GM23248 (cell line): ENCODE measurements at regions not wholly inside any gene's neighbourhood (a gene's known extent, or its start where the extent isn't known, plus 50 kb on each side); places are given as distances from the start of the nearest gene placed in this dataset.

ENCODE experiments used
- EZH2 ChIP-seq: fragments of 200-600 bp; sonication (generic); IDR thresholded peaks from 2 replicates; pipeline ENCODE4 v1.6.1; 2018; ENCODE audit warnings: antibody characterized with exemption, mild to moderate bottlenecking; ENCODE audit not compliant: insufficient read depth, poor library complexity, severe bottlenecking
- EZH2phosphoT487 ChIP-seq: fragments of 200-600 bp; sonication (generic); IDR thresholded peaks from 2 replicates; pipeline ENCODE4 v1.6.1; 2018; ENCODE audit warnings: antibody characterized with exemption, moderate library complexity, mild to moderate bottlenecking, low read depth; ENCODE audit not compliant: insufficient read depth

DNA sequence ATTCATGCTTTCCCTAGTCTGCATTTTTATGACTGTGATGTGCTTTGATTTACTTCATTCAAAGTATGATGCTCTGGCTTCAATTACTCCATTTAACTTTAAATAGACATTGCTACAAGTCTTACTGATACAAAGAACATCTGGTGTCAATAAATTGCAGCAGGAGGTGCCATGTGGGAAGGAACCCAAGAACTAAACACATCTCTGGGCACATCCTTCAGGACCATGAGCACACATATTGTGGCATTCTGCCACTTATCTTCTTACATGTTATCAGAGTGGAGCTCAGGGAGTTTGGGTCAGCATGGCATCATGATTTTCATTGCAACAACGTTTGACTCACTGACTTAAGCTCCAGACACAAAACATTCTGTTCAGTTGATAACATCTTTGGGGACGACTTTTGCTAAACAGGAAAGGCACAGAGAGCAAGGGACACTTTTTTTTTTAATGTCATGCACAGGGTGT, 227.0 kb downstream of the DKK1 start:
- TF ChIP-seq EZH2phosphoT487 (no peak), EZH2 (no peak)
